WTC11 (cell line): ENCODE measurements at regions not wholly inside any gene's neighbourhood (a gene's known extent, or its start where the extent isn't known, plus 50 kb on each side); places are given as distances from the start of the nearest gene placed in this dataset.

ENCODE experiments used
- ATAC-seq: fragments of 200-7000 bp; cut with Tn5 transposase; 2 replicates; pipeline ENCODE4 v1.10.0; 2021; ENCODE audit warnings: mild to moderate bottlenecking, moderate library complexity
- CTCF ChIA-PET: fragments of 300-600 bp; sonication (Branson Sonifier 250); formaldehyde crosslinking; loops from one replicate; lab custom pipeline; 2021; ENCODE audit warnings: antibody characterized with exemption; lab: Charles Lee
- POLR2A ChIA-PET: fragments of 350-600 bp; sonication (Branson Sonifier 250); formaldehyde crosslinking; loops from one replicate; lab custom pipeline; 2021; ENCODE audit warnings: antibody characterized with exemption; lab: Charles Lee
- DNase-seq: peaks from one replicate; pipeline ENCODE4 v3.0.0; 2021; ENCODE audit warnings: low spot score
- H3K27ac Mint-ChIP-seq: 2 replicates; pipeline ENCODE4 v1.8.0; 2021; ENCODE audit warnings: mixed read lengths
- H3K27me3 Mint-ChIP-seq: 2 replicates; pipeline ENCODE4 v1.8.0; 2021; ENCODE audit warnings: low read depth, mild to moderate bottlenecking, moderate library complexity, mixed read lengths
- H3K36me3 Mint-ChIP-seq: 2 replicates; pipeline ENCODE4 v1.8.0; 2021; ENCODE audit warnings: mixed read lengths
- H3K4me1 Mint-ChIP-seq: 2 replicates; pipeline ENCODE4 v1.8.0; 2022; ENCODE audit warnings: mixed read lengths
- H3K4me3 Mint-ChIP-seq: 2 replicates; pipeline ENCODE4 v1.8.0; 2021; ENCODE audit warnings: mild to moderate bottlenecking, moderate library complexity, mixed read lengths
- H3K9me3 Mint-ChIP-seq: 2 replicates; pipeline ENCODE4 v1.8.0; 2021; ENCODE audit warnings: mixed read lengths
- CTCF ChIP-seq: fragments of 200-600 bp; IDR thresholded peaks from 2 replicates; pipeline ENCODE4 v1.8.0; 2022; ENCODE audit warnings: antibody characterized with exemption
- E2F1 ChIP-seq: sonication (generic); formaldehyde crosslinking; IDR thresholded peaks from 2 replicates; pipeline ENCODE4 v1.8.0; 2022; ENCODE audit warnings: mild to moderate bottlenecking, missing genetic modification reagents
- GABPB1 ChIP-seq: sonication (generic); formaldehyde crosslinking; IDR thresholded peaks from 2 replicates; pipeline ENCODE4 v1.8.1; 2023; ENCODE audit warnings: mild to moderate bottlenecking, missing genetic modification reagents
- NFE2L1 ChIP-seq: sonication (generic); formaldehyde crosslinking; IDR thresholded peaks from 2 replicates; pipeline ENCODE4 v1.8.1; 2023; ENCODE audit warnings: missing genetic modification reagents
- NR3C1 ChIP-seq: sonication (generic); formaldehyde crosslinking; conservative IDR thresholded peaks from 2 replicates; pipeline ENCODE4 v1.8.1; 2023; ENCODE audit warnings: low read depth, mild to moderate bottlenecking, missing genetic modification reagents
- PRDM15 ChIP-seq: sonication (generic); formaldehyde crosslinking; IDR thresholded peaks from 2 replicates; pipeline ENCODE4 v1.8.0; 2022; ENCODE audit warnings: missing genetic modification reagents
- TCF7 ChIP-seq: sonication (generic); formaldehyde crosslinking; IDR thresholded peaks from 2 replicates; pipeline ENCODE4 v1.8.0; 2022; ENCODE audit warnings: mild to moderate bottlenecking, low read depth, missing genetic modification reagents, moderate library complexity
- ZBTB21 ChIP-seq: sonication (generic); formaldehyde crosslinking; IDR thresholded peaks from 2 replicates; pipeline ENCODE4 v1.8.1; 2023; ENCODE audit warnings: mild to moderate bottlenecking, missing genetic modification reagents, borderline replicate concordance
- ZNF281 ChIP-seq: sonication (generic); formaldehyde crosslinking; IDR thresholded peaks from 2 replicates; pipeline ENCODE4 v1.8.0; 2023; ENCODE audit warnings: mild to moderate bottlenecking, missing genetic modification reagents
- ZNF512 ChIP-seq: sonication (generic); formaldehyde crosslinking; IDR thresholded peaks from 2 replicates; pipeline ENCODE4 v1.8.1; 2022; ENCODE audit warnings: missing genetic modification reagents, borderline replicate concordance
- ZSCAN18 ChIP-seq: fragments of 250-450 bp; sonication (Bioruptor Pico); IDR thresholded peaks from 2 replicates; pipeline ENCODE4 v2.1.2; 2022; ENCODE audit warnings: mild to moderate bottlenecking, moderate library complexity

- Mint-ChIP-seq H3K9me3 (peaks cover under 1% of the 10 kb centered on the region; the same call in 1 of the 2 replicates), H3K4me1 (no peaks in the 10 kb centered on the region), H3K4me3 (no peak overlapping the region), H3K27me3 (no peaks in the 10 kb centered on the region; the same call in 1 of the 2 replicates), H3K27ac (no peak overlapping the region), H3K36me3 (no peaks in the 10 kb centered on the region)
- ChIA-PET POLR2A (no interaction called here), CTCF (interaction anchor here (0.7 to 1.1 kb wide), 3 partner anchors 15 to 41 kb away, joined by 3 read pairs; no protein-coding TSS in a partner anchor)
- no peak for DNase-seq
- ATAC-seq: no peak; the same call in 1 of the 2 replicates
- TF ChIP-seq ZNF281 (CRISPR knock-in tag): no peak
- TF ChIP-seq GABPB1 (CRISPR knock-in tag): no peak
- no peak for TF ChIP-seq PRDM15 (CRISPR knock-in tag)
- no peak for TF ChIP-seq NR3C1 (CRISPR knock-in tag)
- no peak for TF ChIP-seq TCF7 (CRISPR knock-in tag)
- TF ChIP-seq CTCF: no peak
- no peak for TF ChIP-seq ZSCAN18 (CRISPR knock-in tag)
- TF ChIP-seq ZNF512 (CRISPR knock-in tag): no peak
- TF ChIP-seq E2F1 (CRISPR knock-in tag): no peak
- no peak for TF ChIP-seq NFE2L1
- TF ChIP-seq ZBTB21 (CRISPR knock-in tag): no peak
These were observed 84.7 kb upstream of the HEPHL1 start for GRCh38 chr11:93936460-93936859.
